ENCODE measurements at regions not wholly inside any gene's neighbourhood (a gene's known extent, or its start where the extent isn't known, plus 50 kb on each side); places are given as distances from the start of the nearest gene placed in this dataset.
"Not testable (repeated sequence)": the region's sequence is repeated elsewhere in the genome, so short reads cannot be mapped to it uniquely, and the experiment has no call there.

GRCh38 chrX:92081250-92081649, 302.1 kb downstream of the PCDH11X start:
- not testable (repeated sequence) for H3K9me3 ChIP-seq, H3K27me3 ChIP-seq, H3K36me3 ChIP-seq, H3K4me1 ChIP-seq, ATAC-seq, H3K4me3 ChIP-seq, H3K27ac ChIP-seq
- no CpG with 5 or more reads among the region's 1 CpG for WGBS, 2 donors (ENCODE audit: low coverage in 1 of 2)

GRCh38 chrX:92090756-92091155, 311.6 kb downstream of the PCDH11X start:
- not testable (repeated sequence) for H3K27ac ChIP-seq, H3K36me3 ChIP-seq, H3K4me3 ChIP-seq, ATAC-seq, H3K27me3 ChIP-seq, H3K4me1 ChIP-seq, H3K9me3 ChIP-seq
- 61 to 67% methylated on average over 1 to 2 of the region's 2 CpGs for WGBS, 2 donors (ENCODE audit: low coverage in 1 of 2)

GRCh38 chrX:92098136-92098535, 319.0 kb downstream of the PCDH11X start:
- 93% methylated on average over 2 of the region's 2 CpGs for WGBS, 2 donors (ENCODE audit: low coverage in 1 of 2)
- not testable (repeated sequence) for H3K4me3 ChIP-seq, H3K27me3 ChIP-seq, ATAC-seq, H3K27ac ChIP-seq, H3K4me1 ChIP-seq, H3K9me3 ChIP-seq, H3K36me3 ChIP-seq

GRCh38 chrX:92100095-92100494, 320.9 kb downstream of the PCDH11X start:
- H3K9me3 ChIP-seq, H3K27ac ChIP-seq, ATAC-seq, H3K36me3 ChIP-seq, H3K27me3 ChIP-seq, H3K4me1 ChIP-seq, H3K4me3 ChIP-seq: not testable (repeated sequence)
- WGBS, 2 donors (ENCODE audit: low coverage in 1 of 2): 40 to 72% methylated on average over 3 to 6 of the region's 7 CpGs

- 45% methylated on average over 3 of the region's 3 CpGs; no CpG with 5 or more reads in 1 of the 2 donors for WGBS, 2 donors (ENCODE audit: low coverage in 1 of 2)
- H3K36me3 ChIP-seq, H3K27ac ChIP-seq, ATAC-seq, H3K9me3 ChIP-seq, H3K27me3 ChIP-seq, H3K4me3 ChIP-seq, H3K4me1 ChIP-seq: not testable (repeated sequence)
Observed at GRCh38 chrX:92105693-92106092, 326.5 kb downstream of the PCDH11X start.

GRCh38 chrX:92106671-92107070, 327.5 kb downstream of the PCDH11X start:
- H3K27me3 ChIP-seq, H3K4me1 ChIP-seq, H3K9me3 ChIP-seq, ATAC-seq, H3K4me3 ChIP-seq, H3K36me3 ChIP-seq, H3K27ac ChIP-seq: not testable (repeated sequence)
- WGBS, 2 donors (ENCODE audit: low coverage in 1 of 2): 33% methylated on average over 1 of the region's 1 CpG; no CpG with 5 or more reads in 1 of the 2 donors

GRCh38 chrX:92110410-92110911, 331.3 kb downstream of the PCDH11X start:
- 80% methylated on average over 1 of the region's 4 CpGs; no CpG with 5 or more reads in 1 of the 2 donors for WGBS, 2 donors (ENCODE audit: low coverage in 1 of 2)
- H3K4me3 ChIP-seq, H3K9me3 ChIP-seq, H3K27me3 ChIP-seq, H3K4me1 ChIP-seq, ATAC-seq, H3K27ac ChIP-seq, H3K36me3 ChIP-seq: not testable (repeated sequence)

- not testable (repeated sequence) for H3K27ac ChIP-seq, H3K4me3 ChIP-seq, H3K36me3 ChIP-seq, H3K4me1 ChIP-seq, H3K9me3 ChIP-seq, H3K27me3 ChIP-seq, ATAC-seq
- WGBS, 2 donors (ENCODE audit: low coverage in 1 of 2): 72 to 80% methylated on average over 3 of the region's 3 CpGs
Observed at GRCh38 chrX:92117701-92118100, 338.5 kb downstream of the PCDH11X start.

GRCh38 chrX:92163035-92163434, 383.9 kb downstream of the PCDH11X start:
- H3K36me3 ChIP-seq, H3K27me3 ChIP-seq, H3K9me3 ChIP-seq, ATAC-seq, H3K4me3 ChIP-seq, H3K27ac ChIP-seq, H3K4me1 ChIP-seq: not testable (repeated sequence)
- WGBS, 2 donors (ENCODE audit: low coverage in 1 of 2): no CpG with 5 or more reads among the region's 8 CpGs

GRCh38 chrX:92209936-92210335, 430.8 kb downstream of the PCDH11X start:
- TF ChIP-seq POLR2A (IDR thresholded peaks at IDR 0.05) (no peak), POLR2AphosphoS5 (IDR thresholded peaks at IDR 0.05) (no peak), CTCF (IDR thresholded peaks at IDR 0.05) (no peak), EP300 (IDR thresholded peaks at IDR 0.05) (no peak)
- 83 to 96% methylated on average over 3 to 4 of the region's 5 CpGs for WGBS, 2 donors (ENCODE audit: low coverage in 1 of 2)
- ATAC-seq: no peak
- Histone ChIP-seq H3K9me3 (no peaks in the 10 kb centered on the region), H3K27ac (no peak overlapping the region), H3K4me1 (no peaks in the 10 kb centered on the region), H3K27me3 (no peaks in the 10 kb centered on the region), H3K4me3 (no peak overlapping the region), H3K36me3 (no peaks in the 10 kb centered on the region)
